ENCODE measurements at regions not wholly inside any gene's neighbourhood (a gene's known extent, or its start where the extent isn't known, plus 50 kb on each side); places are given as distances from the start of the nearest gene placed in this dataset.

DNA sequence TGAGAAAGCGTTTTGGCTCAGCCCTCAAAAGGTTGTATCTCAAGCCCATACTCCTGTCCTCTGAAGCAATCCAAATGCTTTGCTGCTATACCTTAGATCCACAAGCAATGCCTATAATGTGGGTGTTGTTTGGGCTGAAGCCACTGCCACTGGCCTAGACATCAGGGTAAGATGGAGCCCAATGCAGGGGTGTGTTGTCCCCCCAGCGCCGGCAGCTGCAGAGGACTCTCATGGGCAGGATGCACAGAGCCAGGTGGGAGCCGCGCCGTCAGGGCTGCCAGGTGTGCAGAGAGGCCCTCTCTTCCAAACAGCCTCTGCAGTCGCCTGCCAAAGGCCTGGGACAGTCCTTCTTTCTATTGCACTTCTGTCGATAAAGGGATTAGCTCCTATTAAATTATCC is 205.2 kb upstream of the SHH start:
- Histone ChIP-seq H3K27ac (ENCODE audit: low read depth in 1 of 2, low read length in 2 of 2) (no peak overlapping the region), H3K27me3 (ENCODE audit: control insufficient read depth in 1 of 2, insufficient read depth in 2 of 2, low read length in 2 of 2) (peaks cover 0 to 3% of the 10 kb centered on the region in 2 experiments), H3K9me3 (ENCODE audit: control insufficient read depth in 1 of 2, insufficient read depth in 1 of 2, low read length in 2 of 2) (peaks cover 0 to 19% of the 10 kb centered on the region in 2 experiments), H3K4me3 (ENCODE audit: low read length) (no peak overlapping the region), H3K4me1 (ENCODE audit: insufficient read depth, low read length) (no peaks in the 10 kb centered on the region), H3K36me3 (ENCODE audit: insufficient read depth, low read length) (no peaks in the 10 kb centered on the region)
- H3K27ac Mint-ChIP-seq = no peak overlapping the region
- ChIA-PET CTCF (no interaction called here), POLR2A (no interaction called here)
- TF ChIP-seq, protein P1, sequence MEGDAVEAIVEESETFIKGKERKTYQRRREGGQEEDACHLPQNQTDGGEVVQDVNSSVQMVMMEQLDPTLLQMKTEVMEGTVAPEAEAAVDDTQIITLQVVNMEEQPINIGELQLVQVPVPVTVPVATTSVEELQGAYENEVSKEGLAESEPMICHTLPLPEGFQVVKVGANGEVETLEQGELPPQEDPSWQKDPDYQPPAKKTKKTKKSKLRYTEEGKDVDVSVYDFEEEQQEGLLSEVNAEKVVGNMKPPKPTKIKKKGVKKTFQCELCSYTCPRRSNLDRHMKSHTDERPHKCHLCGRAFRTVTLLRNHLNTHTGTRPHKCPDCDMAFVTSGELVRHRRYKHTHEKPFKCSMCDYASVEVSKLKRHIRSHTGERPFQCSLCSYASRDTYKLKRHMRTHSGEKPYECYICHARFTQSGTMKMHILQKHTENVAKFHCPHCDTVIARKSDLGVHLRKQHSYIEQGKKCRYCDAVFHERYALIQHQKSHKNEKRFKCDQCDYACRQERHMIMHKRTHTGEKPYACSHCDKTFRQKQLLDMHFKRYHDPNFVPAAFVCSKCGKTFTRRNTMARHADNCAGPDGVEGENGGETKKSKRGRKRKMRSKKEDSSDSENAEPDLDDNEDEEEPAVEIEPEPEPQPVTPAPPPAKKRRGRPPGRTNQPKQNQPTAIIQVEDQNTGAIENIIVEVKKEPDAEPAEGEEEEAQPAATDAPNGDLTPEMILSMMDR (IDR thresholded peaks at IDR 0.05) = no peak
- ATAC-seq (ENCODE audit: poor library complexity) (no peak), DNase-seq (no peak)
- no peak overlapping the region for H3K4me3 Mint-ChIP-seq
- intact Hi-C loops (cut with DNase I, micrococcal nuclease) = no loop called here
- H3K27me3 Mint-ChIP-seq = peaks cover 4% of the 10 kb centered on the region
- peaks cover 2% of the 10 kb centered on the region for H3K9me3 Mint-ChIP-seq
- no peaks in the 10 kb centered on the region for H3K4me1 Mint-ChIP-seq (ENCODE audit: low read depth)
- H3K36me3 Mint-ChIP-seq (ENCODE audit: low read depth) = no peaks in the 10 kb centered on the region

DNA sequence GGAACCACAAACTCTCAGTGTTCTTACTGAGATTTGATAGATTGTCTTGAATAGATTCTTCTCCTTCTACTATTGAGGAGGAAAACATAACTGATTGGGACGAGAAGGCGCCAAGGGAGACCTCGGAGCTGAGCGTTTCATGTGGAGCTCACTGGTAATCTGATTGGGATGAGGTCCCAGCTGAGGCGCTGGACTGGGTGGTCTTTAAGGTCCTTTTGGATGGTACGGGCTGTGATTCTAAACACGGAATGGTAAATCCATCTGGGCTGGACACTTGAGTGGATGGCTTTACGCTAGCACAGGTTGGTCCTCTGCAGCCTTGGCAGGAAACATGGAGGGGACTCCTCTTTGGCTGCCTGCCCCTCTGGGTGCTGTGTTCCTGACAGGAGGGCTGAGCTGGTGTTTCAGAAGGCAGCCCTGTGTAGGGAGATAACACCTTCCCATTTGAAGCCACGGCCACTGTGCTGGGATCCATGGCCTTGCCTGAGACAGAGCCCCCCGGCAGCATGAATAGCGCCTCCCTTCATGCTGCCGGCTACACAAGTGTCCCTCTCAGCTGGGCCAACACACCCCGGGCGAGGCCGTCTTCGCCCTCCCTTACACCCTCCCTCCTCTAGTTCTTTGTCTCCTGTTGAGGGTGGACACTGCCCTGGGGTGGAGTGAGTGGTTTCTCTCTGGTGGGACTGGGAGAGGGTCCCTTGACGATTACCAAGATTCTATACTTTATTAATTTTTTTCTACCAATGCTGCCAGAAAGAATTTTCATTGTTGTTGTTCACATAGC is 203.2 kb upstream of the SHH start:
- Histone ChIP-seq H3K4me3 (ENCODE audit: low read length) (no peak overlapping the region), H3K4me1 (ENCODE audit: insufficient read depth, low read length) (no peaks in the 10 kb centered on the region), H3K36me3 (ENCODE audit: insufficient read depth, low read length) (no peaks in the 10 kb centered on the region), H3K27ac (ENCODE audit: low read depth in 1 of 2, low read length in 2 of 2) (no peak overlapping the region), H3K27me3 (ENCODE audit: control insufficient read depth in 1 of 2, insufficient read depth in 2 of 2, low read length in 2 of 2) (peaks cover 0 to 3% of the 10 kb centered on the region in 2 experiments), H3K9me3 (ENCODE audit: control insufficient read depth in 1 of 2, insufficient read depth in 1 of 2, low read length in 2 of 2) (peaks cover 0 to 19% of the 10 kb centered on the region in 2 experiments)
- intact Hi-C loops (cut with DNase I, micrococcal nuclease) = no loop called here
- no peak for DNase-seq
- TF ChIP-seq, protein P1 (IDR thresholded peaks at IDR 0.05) = no peak
- ATAC-seq (ENCODE audit: poor library complexity) = no peak
- Mint-ChIP-seq H3K36me3 (ENCODE audit: low read depth) (no peaks in the 10 kb centered on the region), H3K27me3 (peaks cover 4% of the 10 kb centered on the region), H3K27ac (no peak overlapping the region), H3K4me3 (no peak overlapping the region), H3K9me3 (peaks cover 3% of the 10 kb centered on the region), H3K4me1 (ENCODE audit: low read depth) (no peaks in the 10 kb centered on the region)
- ChIA-PET CTCF (no interaction called here), POLR2A (no interaction called here)

DNA sequence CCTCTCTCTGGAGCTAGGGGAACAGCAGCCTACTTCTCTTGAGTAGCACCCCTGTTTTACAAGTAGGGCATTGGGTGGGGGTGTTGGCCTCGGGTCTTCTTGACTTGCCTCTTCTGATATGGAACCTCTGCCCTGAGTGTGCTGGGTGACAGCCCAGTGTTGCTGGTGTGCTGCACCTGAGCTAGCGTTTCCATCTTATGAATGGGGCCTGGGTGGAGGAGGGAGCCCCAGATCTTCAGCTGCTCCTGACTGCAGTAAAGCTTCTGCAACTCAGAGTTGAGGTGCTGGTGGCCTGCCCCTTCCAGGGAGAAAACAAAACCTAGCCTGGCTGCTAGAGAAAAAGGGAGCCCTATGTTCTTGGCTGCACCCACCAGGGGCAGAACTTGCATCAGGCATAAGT is 202.5 kb upstream of the SHH start:
- H3K27me3 Mint-ChIP-seq = peaks cover 4% of the 10 kb centered on the region
- CTCF ChIA-PET = no interaction called here

More for the DNA sequence above, 202.5 kb upstream of the SHH start:
- no peaks in the 10 kb centered on the region for H3K36me3 ChIP-seq (ENCODE audit: insufficient read depth, low read length)
- H3K27ac ChIP-seq (ENCODE audit: low read depth in 1 of 2, low read length in 2 of 2) = no peak overlapping the region
- intact Hi-C loops (cut with DNase I, micrococcal nuclease) = no loop called here
- ATAC-seq (ENCODE audit: poor library complexity) (no peak), DNase-seq (no peak)
- Mint-ChIP-seq H3K9me3 (peaks cover 7% of the 10 kb centered on the region), H3K4me1 (ENCODE audit: low read depth) (no peaks in the 10 kb centered on the region), H3K27ac (no peak overlapping the region), H3K4me3 (no peak overlapping the region), H3K36me3 (ENCODE audit: low read depth) (no peaks in the 10 kb centered on the region)
- H3K4me3 ChIP-seq (ENCODE audit: low read length) = no peak overlapping the region
- TF ChIP-seq, protein P1 (IDR thresholded peaks at IDR 0.05) = no peak
- H3K4me1 ChIP-seq (ENCODE audit: insufficient read depth, low read length) = no peaks in the 10 kb centered on the region
- POLR2A ChIA-PET = no interaction called here
- peaks cover 0 to 3% of the 10 kb centered on the region in 2 experiments for H3K27me3 ChIP-seq (ENCODE audit: control insufficient read depth in 1 of 2, insufficient read depth in 2 of 2, low read length in 2 of 2)
- H3K9me3 ChIP-seq (ENCODE audit: control insufficient read depth in 1 of 2, insufficient read depth in 1 of 2, low read length in 2 of 2) = peaks cover 0 to 14% of the 10 kb centered on the region in 2 experiments

Data from CD4-positive, alpha-beta T cell (primary cell).